ENCODE measurements at regions not wholly inside any gene's neighbourhood (a gene's known extent, or its start where the extent isn't known, plus 50 kb on each side); places are given as distances from the start of the nearest gene placed in this dataset.

GRCh38 chr3:148372206-148372875, 325.4 kb upstream of the AGTR1 start:
- H3K4me2 ChIP-seq (ENCODE audit: low read length) = no peak overlapping the region
- H3K27ac ChIP-seq (ENCODE audit: low read length) = no peak overlapping the region
- no peaks in the 10 kb centered on the region for H4K20me1 ChIP-seq (ENCODE audit: insufficient read depth)
- H3K9ac ChIP-seq (ENCODE audit: low read length) = no peak overlapping the region
- H3K27me3 ChIP-seq (ENCODE audit: insufficient read depth, low read depth, low read length) = no peaks in the 10 kb centered on the region
- H3K4me3 ChIP-seq (ENCODE audit: low read length) = no peak overlapping the region
- H2AFZ ChIP-seq (ENCODE audit: low read depth, low read length) = no peak overlapping the region
- TF ChIP-seq POLR2AphosphoS5 (IDR thresholded peaks at IDR 0.05) (no peak), TAF1 (IDR thresholded peaks at IDR 0.05; ENCODE audit: low read depth) (no peak), EP300 (conservative IDR thresholded peaks at IDR 0.05; ENCODE audit: poor library complexity, severe bottlenecking) (no peak), SMC3 (conservative IDR thresholded peaks at IDR 0.05; ENCODE audit: poor library complexity) (no peak), RAD21 (conservative IDR thresholded peaks at IDR 0.05) (no peak), REST (IDR thresholded peaks at IDR 0.05; ENCODE audit: borderline replicate concordance) (no peak), MXI1 (conservative IDR thresholded peaks at IDR 0.05; ENCODE audit: poor library complexity, severe bottlenecking) (no peak), CTCF (IDR thresholded peaks at IDR 0.05; ENCODE audit: poor library complexity, severe bottlenecking) (no peak), EZH2 (IDR thresholded peaks at IDR 0.05; ENCODE audit: borderline replicate concordance, insufficient read depth, low read length, poor library complexity, severe bottlenecking) (no peak)
- H3F3A ChIP-seq (ENCODE audit: insufficient read depth, low read length, poor library complexity, severe bottlenecking) = no peaks in the 10 kb centered on the region
- H3K79me2 ChIP-seq (replicated peaks; ENCODE audit: insufficient read depth, low read length) = no peaks in the 10 kb centered on the region
- no peaks in the 10 kb centered on the region for H3K9me2 ChIP-seq (ENCODE audit: insufficient read depth, low read length)
- H3K36me3 ChIP-seq (ENCODE audit: insufficient read depth, low read length) = no peaks in the 10 kb centered on the region
- no peaks in the 10 kb centered on the region for H3K9me3 ChIP-seq (ENCODE audit: low read length)

- no peak overlapping the region for H2AFZ ChIP-seq (ENCODE audit: low read depth, low read length)
- no peak overlapping the region for H3K9ac ChIP-seq (ENCODE audit: low read length)
- H3K4me2 ChIP-seq (ENCODE audit: low read length) = no peak overlapping the region
- H3K79me2 ChIP-seq (replicated peaks; ENCODE audit: insufficient read depth, low read length) = no peaks in the 10 kb centered on the region
- H3F3A ChIP-seq (ENCODE audit: insufficient read depth, low read length, poor library complexity, severe bottlenecking) = no peaks in the 10 kb centered on the region
- H3K9me2 ChIP-seq (ENCODE audit: insufficient read depth, low read length) = no peaks in the 10 kb centered on the region
- H3K4me3 ChIP-seq (ENCODE audit: low read length) = no peak overlapping the region
- H3K36me3 ChIP-seq (ENCODE audit: insufficient read depth, low read length) = no peaks in the 10 kb centered on the region
- H3K27ac ChIP-seq (ENCODE audit: low read length) = no peak overlapping the region
- no peaks in the 10 kb centered on the region for H3K27me3 ChIP-seq (ENCODE audit: insufficient read depth, low read depth, low read length)
- no peaks in the 10 kb centered on the region for H3K9me3 ChIP-seq (ENCODE audit: low read length)
- TF ChIP-seq REST (IDR thresholded peaks at IDR 0.05; ENCODE audit: borderline replicate concordance) (no peak), RAD21 (conservative IDR thresholded peaks at IDR 0.05) (no peak), POLR2AphosphoS5 (IDR thresholded peaks at IDR 0.05) (no peak), EP300 (conservative IDR thresholded peaks at IDR 0.05; ENCODE audit: poor library complexity, severe bottlenecking) (no peak), MXI1 (conservative IDR thresholded peaks at IDR 0.05; ENCODE audit: poor library complexity, severe bottlenecking) (no peak), SMC3 (conservative IDR thresholded peaks at IDR 0.05; ENCODE audit: poor library complexity) (no peak)
- H4K20me1 ChIP-seq (ENCODE audit: insufficient read depth) = no peaks in the 10 kb centered on the region
Observed at GRCh38 chr3:148373961-148374360, 323.7 kb upstream of the AGTR1 start.
